H1 (cell line): ENCODE measurements at regions not wholly inside any gene's neighbourhood (a gene's known extent, or its start where the extent isn't known, plus 50 kb on each side); places are given as distances from the start of the nearest gene placed in this dataset.

Source experiments
- CTCF ChIA-PET: fragments of 300-600 bp; sonication (Branson Sonifier 250); formaldehyde crosslinking; loops from one replicate; lab custom pipeline; 2021; ENCODE audit not compliant: partially characterized antibody; lab: Charles Lee
- POLR2A ChIA-PET: fragments of 300-600 bp; sonication (Branson Sonifier 250); formaldehyde crosslinking; loops from one replicate; lab custom pipeline; 2021; ENCODE audit warnings: inconsistent platforms; ENCODE audit not compliant: partially characterized antibody; lab: Charles Lee
- DNase-seq, 2 experiments: peaks; one replicate each; pipeline versions ENCODE4 v3.0.0 to v3.0.0-alpha.2; 2010 to 2022; ENCODE audit warnings: low spot score in 2 of 2, low read depth in 1 of 2, mixed read lengths in 1 of 2
- FAIRE-seq: peaks from 2 replicates; lab custom pipeline; 2011; peaks lifted over from hg19 to GRCh38; lab: Jason Lieb, UNC
- H2AFZ ChIP-seq: 2 replicates; pipeline ENCODE4 v1.8.1; 2012; ENCODE audit warnings: low read length, inconsistent platforms
- H2AK5ac ChIP-seq: 2 replicates; pipeline ENCODE4 v1.6.1; 2013; ENCODE audit warnings: low read depth, low read length
- H2BK120ac ChIP-seq: replicated peaks from 2 replicates; pipeline ENCODE3; 2013; ENCODE audit warnings: low read depth, low read length, inconsistent platforms
- H2BK12ac ChIP-seq: 2 replicates; pipeline ENCODE4 v1.6.1; 2013; ENCODE audit warnings: low read depth, low read length
- H2BK15ac ChIP-seq: 2 replicates; pipeline ENCODE4 v1.6.1; 2013; ENCODE audit warnings: low read length
- H2BK20ac ChIP-seq: 2 replicates; pipeline ENCODE4 v1.6.1; 2013; ENCODE audit warnings: low read length
- H2BK5ac ChIP-seq: 2 replicates; pipeline ENCODE4 v1.6.1; 2013; ENCODE audit warnings: low read depth, low read length
- H3K14ac ChIP-seq: 2 replicates; pipeline ENCODE4 v1.6.1; 2013; ENCODE audit warnings: inconsistent platforms; ENCODE audit not compliant: insufficient read length
- H3K18ac ChIP-seq: 2 replicates; pipeline ENCODE4 v1.6.1; 2013; ENCODE audit warnings: low read length; ENCODE audit errors: extremely low read depth
- H3K23ac ChIP-seq: 2 replicates; pipeline ENCODE4 v1.6.1; 2013; ENCODE audit warnings: inconsistent platforms; ENCODE audit not compliant: insufficient read length
- H3K23me2 ChIP-seq: 2 replicates; pipeline ENCODE4 v1.6.1; 2013; ENCODE audit warnings: low read depth, low read length
- H3K27ac ChIP-seq: 2 replicates; pipeline ENCODE4 v1.6.1; 2011; ENCODE audit warnings: low read depth, low read length, inconsistent platforms
- H3K27me3 ChIP-seq, 4 experiments: replicated peaks in 1 of 4; 1 replicate in 1 of 4; 2 replicates in 3 of 4; pipeline versions ENCODE4 v1.6.1 to v1.8.1; 2011 to 2013; ENCODE audit warnings: low read length in 3 of 4, mild to moderate bottlenecking in 3 of 4, inconsistent platforms in 2 of 4, mixed read lengths in 2 of 4, moderate library complexity in 1 of 4; ENCODE audit not compliant: control insufficient read depth in 3 of 4, insufficient read depth in 3 of 4; ENCODE audit errors: extremely low read depth in 1 of 4
- H3K36me3 ChIP-seq, 4 experiments: 2 replicates each; pipeline versions ENCODE4 v1.6.1 to v1.8.1; 2011 to 2013; ENCODE audit warnings: mild to moderate bottlenecking in 4 of 4, low read length in 3 of 4, moderate library complexity in 2 of 4, control low read depth in 1 of 4, inconsistent platforms in 1 of 4; ENCODE audit not compliant: insufficient read depth in 4 of 4, control insufficient read depth in 2 of 4
- H3K4ac ChIP-seq: replicated peaks from 2 replicates; pipeline ENCODE3; 2013; ENCODE audit warnings: low read length, low read depth, mixed read lengths, inconsistent platforms; ENCODE audit not compliant: insufficient read length
- H3K4me1 ChIP-seq, 4 experiments: replicated peaks in 1 of 4; 1 replicate in 1 of 4; 2 replicates in 3 of 4; pipeline versions ENCODE4 v1.6.1 to v1.8.1; 2011 to 2013; ENCODE audit warnings: low read length in 3 of 4, inconsistent platforms in 2 of 4, mixed read lengths in 1 of 4; ENCODE audit not compliant: insufficient read depth in 4 of 4, control insufficient read depth in 3 of 4
- H3K4me2 ChIP-seq, 2 experiments: 2 replicates each; pipeline versions ENCODE4 v1.6.1 to v1.8.1; 2011 to 2013; ENCODE audit warnings: low read depth in 2 of 2, low read length in 2 of 2, control low read depth in 1 of 2, inconsistent platforms in 1 of 2, mild to moderate bottlenecking in 1 of 2; ENCODE audit not compliant: insufficient read depth in 1 of 2
- H3K4me3 ChIP-seq, 4 experiments: fragments of 200-600, 300-600 bp in 1 of 4; sonication (generic), shearing (Covaris generic), sonication (Bioruptor Twin) in 1 of 4; 2 replicates each; pipeline versions ENCODE4 v1.5.1 to v1.8.1; 2011 to 2016; ENCODE audit warnings: low read length in 4 of 4, low read depth in 3 of 4, control low read depth in 2 of 4, inconsistent platforms in 2 of 4, mild to moderate bottlenecking in 2 of 4, mixed read lengths in 1 of 4, moderate library complexity in 1 of 4; ENCODE audit not compliant: insufficient read depth in 2 of 4; ENCODE audit errors: extremely low read depth in 1 of 4
- H3K56ac ChIP-seq: replicated peaks from 2 replicates; pipeline ENCODE3; 2013; ENCODE audit warnings: low read depth, mild to moderate bottlenecking, mixed read lengths, low read length, inconsistent platforms; ENCODE audit not compliant: insufficient read length
- H3K79me1 ChIP-seq: 2 replicates; pipeline ENCODE4 v1.6.1; 2013; ENCODE audit warnings: low read depth, low read length, control low read depth
- H3K79me2 ChIP-seq, 2 experiments: 2 replicates each; pipeline versions ENCODE4 v1.6.1 to v1.8.1; 2012 to 2013; ENCODE audit warnings: low read length in 2 of 2, mild to moderate bottlenecking in 2 of 2, inconsistent platforms in 1 of 2; ENCODE audit not compliant: insufficient read depth in 2 of 2, control insufficient read depth in 1 of 2
- H3K9ac ChIP-seq, 4 experiments: replicated peaks in 1 of 4; 1 replicate in 1 of 4; 2 replicates in 3 of 4; pipeline versions ENCODE4 v1.6.1 to v1.8.1; 2011 to 2013; ENCODE audit warnings: low read depth in 3 of 4, low read length in 3 of 4, control low read depth in 2 of 4, mild to moderate bottlenecking in 2 of 4, moderate library complexity in 2 of 4, inconsistent platforms in 1 of 4; ENCODE audit errors: extremely low read depth in 1 of 4
- H3K9me3 ChIP-seq, 2 experiments: 2 replicates each; pipeline versions ENCODE4 v1.6.1 to v1.8.1; 2012 to 2013; ENCODE audit warnings: mild to moderate bottlenecking in 2 of 2, moderate library complexity in 2 of 2, control low read depth in 1 of 2, inconsistent platforms in 1 of 2, low read depth in 1 of 2, low read length in 1 of 2, mixed read lengths in 1 of 2; ENCODE audit not compliant: insufficient read depth in 2 of 2
- H4K20me1 ChIP-seq, 2 experiments: replicated peaks in 1 of 2; 2 replicates each; pipeline versions ENCODE3 to v1.8.1; 2011 to 2013; ENCODE audit warnings: inconsistent platforms in 2 of 2, low read length in 2 of 2, mild to moderate bottlenecking in 1 of 2; ENCODE audit not compliant: insufficient read depth in 2 of 2, control insufficient read depth in 1 of 2
- H4K5ac ChIP-seq: 2 replicates; pipeline ENCODE4 v1.6.1; 2013; ENCODE audit warnings: low read length, low read depth, mixed read lengths, inconsistent platforms; ENCODE audit not compliant: insufficient read length
- H4K8ac ChIP-seq: 2 replicates; pipeline ENCODE4 v1.8.0; 2013; ENCODE audit warnings: mild to moderate bottlenecking, moderate library complexity, low read length, inconsistent platforms; ENCODE audit not compliant: insufficient read depth; ENCODE audit errors: extremely low read depth
- H4K91ac ChIP-seq: replicated peaks from 2 replicates; pipeline ENCODE3; 2013; ENCODE audit warnings: low read length, mixed read lengths, inconsistent platforms; ENCODE audit not compliant: insufficient read length
- BCL11A ChIP-seq, 2 experiments: IDR thresholded peaks; one replicate each; pipeline ENCODE4 v1.6.1; 2011; ENCODE audit warnings: low read depth in 2 of 2, low read length in 2 of 2, mild to moderate bottlenecking in 2 of 2
- CBX8 ChIP-seq: fragments of 300-800, 300-1000 bp; sonication (generic); IDR thresholded peaks from 2 replicates; pipeline ENCODE4 v1.7.1; 2016; ENCODE audit warnings: low read depth, low read length, borderline replicate concordance
- CEBPB ChIP-seq: IDR thresholded peaks from 2 replicates; pipeline ENCODE4 v1.6.1; 2012; ENCODE audit warnings: low read depth, low read length
- EGR1 ChIP-seq: IDR thresholded peaks from 2 replicates; pipeline ENCODE4 v1.6.1; 2011; ENCODE audit warnings: low read depth, low read length, borderline replicate concordance
- GABPA ChIP-seq: IDR thresholded peaks from 2 replicates; pipeline ENCODE4 v1.6.1; 2011; ENCODE audit warnings: mild to moderate bottlenecking, low read length, moderate library complexity, borderline replicate concordance; ENCODE audit not compliant: insufficient read depth
- GTF2F1 ChIP-seq: IDR thresholded peaks from 2 replicates; pipeline ENCODE4 v1.6.1; 2012; ENCODE audit warnings: low read depth, low read length, improper control_type of control experiment, borderline replicate concordance
- HDAC2 ChIP-seq, 2 experiments: fragments of 300-600 bp in 1 of 2; sonication (generic) in 1 of 2; IDR thresholded peaks; 2 replicates each; pipeline ENCODE4 v1.6.1; 2011 to 2012; ENCODE audit warnings: low read depth in 2 of 2, low read length in 2 of 2, mild to moderate bottlenecking in 2 of 2, moderate library complexity in 2 of 2, borderline replicate concordance in 1 of 2, inconsistent platforms in 1 of 2
- KDM4A ChIP-seq: IDR thresholded peaks from one replicate; pipeline ENCODE4 v1.7.1; 2012; ENCODE audit warnings: low read depth, mild to moderate bottlenecking, moderate library complexity, low read length, inconsistent platforms; ENCODE audit not compliant: severe bottlenecking
- POU5F1 ChIP-seq: IDR thresholded peaks from 2 replicates; pipeline ENCODE4 v1.6.1; 2011; ENCODE audit warnings: low read depth, mild to moderate bottlenecking, low read length, moderate library complexity
- RNF2 ChIP-seq: fragments of 200-900, 300-1000 bp; sonication (generic); IDR thresholded peaks from 2 replicates; pipeline ENCODE4 v1.7.1; 2016; ENCODE audit warnings: borderline replicate concordance, low read depth, mild to moderate bottlenecking, antibody characterized with exemption, low read length; ENCODE audit not compliant: poor library complexity, severe bottlenecking; ENCODE audit errors: missing control alignments
- TAF1 ChIP-seq: IDR thresholded peaks from 2 replicates; pipeline ENCODE4 v1.6.1; 2011; ENCODE audit warnings: mild to moderate bottlenecking, low read depth, low read length
- TAF7 ChIP-seq: optimal IDR thresholded peaks from 2 replicates; pipeline ENCODE3; 2011; ENCODE audit warnings: low read depth, mild to moderate bottlenecking, inconsistent platforms, low read length, moderate library complexity, borderline replicate concordance
- WGBS, 2 experiments: shearing (Covaris generic) in 1 of 2; methylation state at CpG; one replicate each; pipeline versions ENCODE4 v1.1.6 to v1.1.7; 2013 to 2015; ENCODE audit warnings: low lambda C conversion rate in 2 of 2, mixed read lengths in 2 of 2, inconsistent platforms in 1 of 2, low coverage in 1 of 2, missing lambda C conversion rate in 1 of 2; ENCODE audit not compliant: insufficient replicate concordance in 2 of 2, insufficient coverage in 1 of 2, insufficient read length in 1 of 2; ENCODE audit errors: extremely low coverage in 1 of 2, missing lambda C conversion rate in 1 of 2; 5-methylcytosine and 5-hydroxymethylcytosine counted together
- TF ChIP-seq, protein P1 (sequence below): IDR thresholded peaks from 2 replicates; pipeline ENCODE4 v1.6.1; 2012; ENCODE audit warnings: inconsistent platforms

DNA sequence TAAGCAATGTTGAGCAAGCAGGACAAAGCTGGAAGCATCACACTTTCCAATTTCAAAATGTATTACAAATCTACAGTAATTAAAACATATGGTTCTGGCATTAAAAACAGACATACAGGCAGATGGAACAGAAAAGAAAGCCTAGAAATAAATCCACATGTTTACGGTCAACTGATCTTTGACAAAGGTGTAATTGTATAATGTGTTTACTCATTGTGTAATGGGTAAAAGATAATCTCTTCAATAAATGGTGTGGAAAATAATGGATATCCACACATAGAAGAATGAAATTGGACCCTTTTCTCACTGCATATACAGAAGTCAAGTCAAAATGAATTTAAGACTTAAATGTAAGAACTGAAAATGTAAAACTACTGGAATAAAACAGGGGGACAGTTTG is 394.2 kb downstream of the ANKRD50 start:
- no peak overlapping the region for H3K18ac ChIP-seq
- no peak overlapping the region for H2AK5ac ChIP-seq
- no peaks in the 10 kb centered on the region for H3K79me1 ChIP-seq
- CTCF ChIA-PET = interaction anchor here (0.6 kb wide), 1 partner anchor 304 kb away, joined by 3 read pairs; no protein-coding TSS in a partner anchor
- no peak overlapping the region for H2AFZ ChIP-seq
- no peaks in the 10 kb centered on the region for H3K9me3 ChIP-seq
- no peaks in the 10 kb centered on the region for H4K20me1 ChIP-seq
- no peak overlapping the region for H4K91ac ChIP-seq
- H2BK5ac ChIP-seq = no peak overlapping the region
- no peak overlapping the region for H4K8ac ChIP-seq
- H3K56ac ChIP-seq = no peak overlapping the region
- H4K5ac ChIP-seq = no peak overlapping the region
- no peak overlapping the region for H3K9ac ChIP-seq
- DNase-seq = no peak
- no peak overlapping the region for H2BK20ac ChIP-seq
- H3K4me3 ChIP-seq = no peak overlapping the region
- no peak overlapping the region for H2BK12ac ChIP-seq
- H3K27ac ChIP-seq = no peak overlapping the region
- no peak overlapping the region for H2BK120ac ChIP-seq
- no peaks in the 10 kb centered on the region for H3K27me3 ChIP-seq
- H3K14ac ChIP-seq = no peak overlapping the region
- WGBS, 2 experiments = 100% methylated on average over 1 of the region's 1 CpG; no CpG with 5 or more reads in 1 of the 2 experiments
- POLR2A ChIA-PET = no interaction called here
- no peaks in the 10 kb centered on the region for H3K79me2 ChIP-seq
- no peak overlapping the region for H2BK15ac ChIP-seq
- H3K4me1 ChIP-seq = no peaks in the 10 kb centered on the region
- no peaks in the 10 kb centered on the region for H3K36me3 ChIP-seq
- no peaks in the 10 kb centered on the region for H3K23me2 ChIP-seq
- H3K23ac ChIP-seq = no peak overlapping the region
- no peak for FAIRE-seq
- H3K4ac ChIP-seq = no peak overlapping the region
- no peak overlapping the region for H3K4me2 ChIP-seq
- TF ChIP-seq CEBPB (no peak), TAF1 (no peak), CBX8 (no peak), RNF2 (no peak), GTF2F1 (no peak), EGR1 (no peak), TAF7 (no peak), POU5F1 (no peak), KDM4A (no peak), HDAC2 (IDR thresholded peaks at IDR 0.05; ENCODE audit: borderline replicate concordance in 1 of 2, low read depth in 2 of 2, low read length in 2 of 2) (no peak), BCL11A (IDR thresholded peaks at IDR 0.05; ENCODE audit: low read depth in 2 of 2, low read length in 2 of 2) (no peak), GABPA (no peak)
- TF ChIP-seq, protein P1, sequence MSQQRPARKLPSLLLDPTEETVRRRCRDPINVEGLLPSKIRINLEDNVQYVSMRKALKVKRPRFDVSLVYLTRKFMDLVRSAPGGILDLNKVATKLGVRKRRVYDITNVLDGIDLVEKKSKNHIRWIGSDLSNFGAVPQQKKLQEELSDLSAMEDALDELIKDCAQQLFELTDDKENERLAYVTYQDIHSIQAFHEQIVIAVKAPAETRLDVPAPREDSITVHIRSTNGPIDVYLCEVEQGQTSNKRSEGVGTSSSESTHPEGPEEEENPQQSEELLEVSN = no peak
